Stimulated activated naive CD4-positive, alpha-beta T cell (primary cell): ENCODE measurements at regions not wholly inside any gene's neighbourhood (a gene's known extent, or its start where the extent isn't known, plus 50 kb on each side); places are given as distances from the start of the nearest gene placed in this dataset.
"Not testable (repeated sequence)": the region's sequence is repeated elsewhere in the genome, so short reads cannot be mapped to it uniquely, and the experiment has no call there.

Source experiments
- DNase-seq, 6 experiments: peaks; one replicate each; lab custom pipeline; 2025; lab: John Stamatoyannopoulos, UW

GRCh38 chr6:93081901-93082300 is 337.5 kb downstream of the EPHA7 start:
- DNase-seq = no peak

- DNase-seq = no peak
Observed at GRCh38 chr6:93079061-93079460, 340.3 kb downstream of the EPHA7 start.

- DNase-seq = no peak
Observed at GRCh38 chr6:93073811-93074210, 345.5 kb downstream of the EPHA7 start.

- DNase-seq = no peak
Observed at GRCh38 chr6:93069856-93070255, 349.5 kb downstream of the EPHA7 start.

- DNase-seq = no peak
Observed at GRCh38 chr6:93059911-93060310, 359.4 kb downstream of the EPHA7 start.

GRCh38 chr6:93057584-93057983 is 361.8 kb downstream of the EPHA7 start:
- DNase-seq = no peak

- DNase-seq = no peak
Observed at GRCh38 chr6:93048381-93048780, 371.0 kb downstream of the EPHA7 start.

- no peak for DNase-seq
Observed at GRCh38 chr6:93047033-93047432, 372.3 kb downstream of the EPHA7 start.

GRCh38 chr6:93045156-93045555 is 374.2 kb downstream of the EPHA7 start:
- no peak for DNase-seq

GRCh38 chr6:93040375-93040774 is 379.0 kb downstream of the EPHA7 start:
- DNase-seq = no peak

GRCh38 chr6:93036835-93037234 is 382.5 kb downstream of the EPHA7 start:
- DNase-seq = no peak

- no peak for DNase-seq
Observed at GRCh38 chr6:93035756-93036155, 383.6 kb downstream of the EPHA7 start.

GRCh38 chr6:93021235-93021915 is 398.0 kb downstream of the EPHA7 start:
- no peak for DNase-seq

GRCh38 chr6:93017626-93018025 is 401.7 kb downstream of the EPHA7 start:
- DNase-seq = no peak

- DNase-seq = no peak
Observed at GRCh38 chr6:93017213-93017612, 402.1 kb downstream of the EPHA7 start.

GRCh38 chr6:93013054-93013453 is 406.3 kb downstream of the EPHA7 start:
- no peak for DNase-seq

- no peak for DNase-seq
Observed at GRCh38 chr6:93008375-93008774, 411.0 kb downstream of the EPHA7 start.

- no peak for DNase-seq
Observed at GRCh38 chr6:92989656-92990055, 429.7 kb downstream of the EPHA7 start.

GRCh38 chr6:92979281-92979680 is 440.1 kb downstream of the EPHA7 start:
- DNase-seq = no peak

GRCh38 chr6:92977018-92977417 is 442.3 kb downstream of the EPHA7 start:
- DNase-seq = no peak

- DNase-seq = no peak
Observed at GRCh38 chr6:92967362-92967761, 452.0 kb downstream of the EPHA7 start.

- no peak for DNase-seq
Observed at GRCh38 chr6:92962846-92963245, 456.5 kb downstream of the EPHA7 start.

GRCh38 chr6:92952111-92952510 is 467.2 kb downstream of the EPHA7 start:
- not testable (repeated sequence) for DNase-seq

GRCh38 chr6:92945799-92946198 is 473.6 kb downstream of the EPHA7 start:
- no peak for DNase-seq
